Liver (tissue), 8 donors: ENCODE measurements at regions not wholly inside any gene's neighbourhood (a gene's known extent, or its start where the extent isn't known, plus 50 kb on each side); places are given as distances from the start of the nearest gene placed in this dataset.

Experiments used
- DNase-seq: peaks from one replicate; pipeline ENCODE4 v3.0.0-alpha.2; 2017; ENCODE audit warnings: low spot score
- H3K27ac ChIP-seq, 2 donors: one replicate each; pipeline ENCODE4 v1.7.0; 2013; ENCODE audit warnings: inconsistent platforms in 2 of 2, low read length in 2 of 2, control low read depth in 1 of 2, low read depth in 1 of 2, mild to moderate bottlenecking in 1 of 2
- H3K27me3 ChIP-seq, 4 donors: one replicate each; pipeline versions ENCODE4 v1.6.1 to v1.7.0; 2013; ENCODE audit warnings: low read length in 3 of 4, inconsistent platforms in 1 of 4, mild to moderate bottlenecking in 1 of 4, moderate library complexity in 1 of 4; ENCODE audit not compliant: control insufficient read depth in 4 of 4, insufficient read depth in 4 of 4
- H3K36me3 ChIP-seq, 4 donors: one replicate each; pipeline versions ENCODE4 v1.6.1 to v1.7.0; 2013; ENCODE audit warnings: low read length in 3 of 4, mild to moderate bottlenecking in 3 of 4, low read depth in 1 of 4, moderate library complexity in 1 of 4; ENCODE audit not compliant: control insufficient read depth in 4 of 4, insufficient read depth in 3 of 4
- H3K4me1 ChIP-seq, 4 donors: one replicate each; pipeline versions ENCODE4 v1.6.1 to v1.7.0; 2013; ENCODE audit warnings: low read length in 3 of 4, mild to moderate bottlenecking in 3 of 4, moderate library complexity in 1 of 4; ENCODE audit not compliant: control insufficient read depth in 4 of 4, insufficient read depth in 4 of 4
- H3K4me3 ChIP-seq, 3 donors: one replicate each; pipeline versions ENCODE4 v1.6.1 to v1.7.0; 2013; ENCODE audit warnings: low read length in 3 of 3, control low read depth in 1 of 3, low read depth in 1 of 3, mild to moderate bottlenecking in 1 of 3
- H3K9ac ChIP-seq, 2 donors: one replicate each; pipeline ENCODE4 v1.7.0; 2013; ENCODE audit warnings: low read length in 2 of 2, mild to moderate bottlenecking in 2 of 2, moderate library complexity in 2 of 2, control low read depth in 1 of 2, low read depth in 1 of 2
- H3K9me3 ChIP-seq, 4 donors: one replicate each; pipeline versions ENCODE4 v1.6.1 to v1.7.0; 2013; ENCODE audit warnings: low read length in 3 of 4; ENCODE audit not compliant: control insufficient read depth in 4 of 4
- ATF3 ChIP-seq: IDR thresholded peaks from 2 replicates; pipeline ENCODE4 v1.6.1; 2016; ENCODE audit warnings: antibody characterized with exemption
- CTCF ChIP-seq: fragments of 150-350 bp; IDR thresholded peaks from 2 replicates; pipeline ENCODE4 v1.5.1; 2017; ENCODE audit warnings: improper control_type of control experiment, low read depth, low read length; ENCODE audit not compliant: missing input control
- EGR1 ChIP-seq, 2 donors: IDR thresholded peaks; 2 replicates each; pipeline ENCODE4 v1.6.1; 2016 to 2018; ENCODE audit warnings: antibody characterized with exemption in 2 of 2, low read depth in 2 of 2
- FOXA1 ChIP-seq: IDR thresholded peaks from 2 replicates; pipeline ENCODE4 v1.6.1; 2016; ENCODE audit warnings: antibody characterized with exemption
- FOXA2 ChIP-seq: IDR thresholded peaks from 2 replicates; pipeline ENCODE4 v1.6.1; 2016; ENCODE audit warnings: antibody characterized with exemption
- GABPA ChIP-seq, 2 donors: IDR thresholded peaks in 1 of 2; conservative IDR thresholded peaks in 1 of 2; 2 replicates each; pipeline ENCODE4 v1.6.1; 2016; ENCODE audit warnings: antibody characterized with exemption in 2 of 2, mild to moderate bottlenecking in 1 of 2, moderate library complexity in 1 of 2
- HNF4A ChIP-seq, 2 donors: conservative IDR thresholded peaks; 2 replicates each; pipeline ENCODE4 v1.6.1; 2016; ENCODE audit warnings: antibody characterized with exemption in 2 of 2, mild to moderate bottlenecking in 2 of 2
- HNF4G ChIP-seq: IDR thresholded peaks from 2 replicates; pipeline ENCODE4 v1.6.1; 2016; ENCODE audit warnings: antibody characterized with exemption
- JUND ChIP-seq, 2 donors: IDR thresholded peaks; 2 replicates each; pipeline ENCODE4 v1.6.1; 2016; ENCODE audit warnings: antibody characterized with exemption in 2 of 2
- MAX ChIP-seq: IDR thresholded peaks from 2 replicates; pipeline ENCODE4 v1.6.1; 2016; ENCODE audit warnings: antibody characterized with exemption
- NR2F2 ChIP-seq: IDR thresholded peaks from 2 replicates; pipeline ENCODE4 v1.6.1; 2016; ENCODE audit warnings: antibody characterized with exemption
- RAD21 ChIP-seq, 2 donors: IDR thresholded peaks; 2 replicates each; pipeline ENCODE4 v1.6.1; 2016; ENCODE audit warnings: antibody characterized with exemption in 2 of 2, mild to moderate bottlenecking in 2 of 2
- RXRA ChIP-seq, 2 donors: IDR thresholded peaks; 2 replicates each; pipeline ENCODE4 v1.6.1; 2017 to 2018; ENCODE audit warnings: antibody characterized with exemption in 2 of 2, mild to moderate bottlenecking in 1 of 2
- SP1 ChIP-seq: IDR thresholded peaks from 2 replicates; pipeline ENCODE4 v1.6.1; 2018; ENCODE audit warnings: antibody characterized with exemption, mild to moderate bottlenecking
- TAF1 ChIP-seq: conservative IDR thresholded peaks from 2 replicates; pipeline ENCODE4 v1.6.1; 2016; ENCODE audit warnings: antibody characterized with exemption, mild to moderate bottlenecking
- YY1 ChIP-seq: IDR thresholded peaks from 2 replicates; pipeline ENCODE4 v1.6.1; 2016; ENCODE audit warnings: antibody characterized with exemption, mild to moderate bottlenecking
- WGBS: extraction: QIAGEN DNeasy Blood & Tissue Kit; methylation state at CpG from one replicate; pipeline ENCODE4 v1.1.7; 2013; 5-methylcytosine and 5-hydroxymethylcytosine counted together
- TF ChIP-seq, protein P1 (sequence below): IDR thresholded peaks from 2 replicates; pipeline ENCODE4 v1.6.1; 2016; ENCODE audit warnings: antibody characterized with exemption, mild to moderate bottlenecking
- TF ChIP-seq, protein P2 (sequence below): IDR thresholded peaks from 2 replicates; pipeline ENCODE4 v1.6.1; 2016; ENCODE audit warnings: antibody characterized with exemption
- donor health status: healthy.
- donor health status: healthy.
- donor health status: healthy.
- donor health status: healthy.
- donor health status: healthy.

GRCh38 chr22:27450448-27450847 is 351.1 kb downstream of the MN1 start:
- Histone ChIP-seq H3K4me1 (no peaks in the 10 kb centered on the region), H3K9me3 (no peaks in the 10 kb centered on the region), H3K36me3 (no peaks in the 10 kb centered on the region), H3K4me3 (no peak overlapping the region), H3K9ac (no peak overlapping the region), H3K27me3 (no peaks in the 10 kb centered on the region), H3K27ac (no peak overlapping the region)
- no peak for DNase-seq
- TF ChIP-seq, protein P1, sequence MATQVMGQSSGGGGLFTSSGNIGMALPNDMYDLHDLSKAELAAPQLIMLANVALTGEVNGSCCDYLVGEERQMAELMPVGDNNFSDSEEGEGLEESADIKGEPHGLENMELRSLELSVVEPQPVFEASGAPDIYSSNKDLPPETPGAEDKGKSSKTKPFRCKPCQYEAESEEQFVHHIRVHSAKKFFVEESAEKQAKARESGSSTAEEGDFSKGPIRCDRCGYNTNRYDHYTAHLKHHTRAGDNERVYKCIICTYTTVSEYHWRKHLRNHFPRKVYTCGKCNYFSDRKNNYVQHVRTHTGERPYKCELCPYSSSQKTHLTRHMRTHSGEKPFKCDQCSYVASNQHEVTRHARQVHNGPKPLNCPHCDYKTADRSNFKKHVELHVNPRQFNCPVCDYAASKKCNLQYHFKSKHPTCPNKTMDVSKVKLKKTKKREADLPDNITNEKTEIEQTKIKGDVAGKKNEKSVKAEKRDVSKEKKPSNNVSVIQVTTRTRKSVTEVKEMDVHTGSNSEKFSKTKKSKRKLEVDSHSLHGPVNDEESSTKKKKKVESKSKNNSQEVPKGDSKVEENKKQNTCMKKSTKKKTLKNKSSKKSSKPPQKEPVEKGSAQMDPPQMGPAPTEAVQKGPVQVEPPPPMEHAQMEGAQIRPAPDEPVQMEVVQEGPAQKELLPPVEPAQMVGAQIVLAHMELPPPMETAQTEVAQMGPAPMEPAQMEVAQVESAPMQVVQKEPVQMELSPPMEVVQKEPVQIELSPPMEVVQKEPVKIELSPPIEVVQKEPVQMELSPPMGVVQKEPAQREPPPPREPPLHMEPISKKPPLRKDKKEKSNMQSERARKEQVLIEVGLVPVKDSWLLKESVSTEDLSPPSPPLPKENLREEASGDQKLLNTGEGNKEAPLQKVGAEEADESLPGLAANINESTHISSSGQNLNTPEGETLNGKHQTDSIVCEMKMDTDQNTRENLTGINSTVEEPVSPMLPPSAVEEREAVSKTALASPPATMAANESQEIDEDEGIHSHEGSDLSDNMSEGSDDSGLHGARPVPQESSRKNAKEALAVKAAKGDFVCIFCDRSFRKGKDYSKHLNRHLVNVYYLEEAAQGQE, result no peak
- TF ChIP-seq NR2F2 (no peak), HNF4G (no peak), MAX (no peak), GABPA (IDR thresholded peaks at IDR 0.05 in 1 of 2, conservative IDR thresholded peaks at IDR 0.05 in 1 of 2) (no peak), FOXA2 (no peak), HNF4A (conservative IDR thresholded peaks at IDR 0.05) (no peak), RAD21 (IDR thresholded peaks at IDR 0.05) (no peak), RXRA (IDR thresholded peaks at IDR 0.05) (no peak), YY1 (no peak), TAF1 (no peak), CTCF (no peak), SP1 (no peak), FOXA1 (no peak), EGR1 (IDR thresholded peaks at IDR 0.05; ENCODE audit: low read depth in 2 of 2) (no peak), ATF3 (no peak), JUND (IDR thresholded peaks at IDR 0.05) (no peak)
- TF ChIP-seq, protein P2, sequence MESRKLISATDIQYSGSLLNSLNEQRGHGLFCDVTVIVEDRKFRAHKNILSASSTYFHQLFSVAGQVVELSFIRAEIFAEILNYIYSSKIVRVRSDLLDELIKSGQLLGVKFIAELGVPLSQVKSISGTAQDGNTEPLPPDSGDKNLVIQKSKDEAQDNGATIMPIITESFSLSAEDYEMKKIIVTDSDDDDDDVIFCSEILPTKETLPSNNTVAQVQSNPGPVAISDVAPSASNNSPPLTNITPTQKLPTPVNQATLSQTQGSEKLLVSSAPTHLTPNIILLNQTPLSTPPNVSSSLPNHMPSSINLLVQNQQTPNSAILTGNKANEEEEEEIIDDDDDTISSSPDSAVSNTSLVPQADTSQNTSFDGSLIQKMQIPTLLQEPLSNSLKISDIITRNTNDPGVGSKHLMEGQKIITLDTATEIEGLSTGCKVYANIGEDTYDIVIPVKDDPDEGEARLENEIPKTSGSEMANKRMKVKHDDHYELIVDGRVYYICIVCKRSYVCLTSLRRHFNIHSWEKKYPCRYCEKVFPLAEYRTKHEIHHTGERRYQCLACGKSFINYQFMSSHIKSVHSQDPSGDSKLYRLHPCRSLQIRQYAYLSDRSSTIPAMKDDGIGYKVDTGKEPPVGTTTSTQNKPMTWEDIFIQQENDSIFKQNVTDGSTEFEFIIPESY, result no peak

- Histone ChIP-seq H3K9ac (no peak overlapping the region), H3K9me3 (no peaks in the 10 kb centered on the region), H3K27ac (no peak overlapping the region), H3K36me3 (no peaks in the 10 kb centered on the region), H3K4me1 (no peaks in the 10 kb centered on the region), H3K4me3 (no peak overlapping the region), H3K27me3 (no peaks in the 10 kb centered on the region)
- 90% methylated on average over 4 of the region's 4 CpGs for WGBS
- no peak for DNase-seq
- TF ChIP-seq EGR1 (IDR thresholded peaks at IDR 0.05; ENCODE audit: low read depth in 2 of 2), result no peak
- TF ChIP-seq ATF3, result no peak
- no peak for TF ChIP-seq SP1
- TF ChIP-seq GABPA (IDR thresholded peaks at IDR 0.05 in 1 of 2, conservative IDR thresholded peaks at IDR 0.05 in 1 of 2), result no peak
- no peak for TF ChIP-seq RAD21 (IDR thresholded peaks at IDR 0.05)
- no peak for TF ChIP-seq TAF1
- TF ChIP-seq FOXA2, result no peak
- TF ChIP-seq, protein P1, result no peak
- TF ChIP-seq FOXA1, result no peak
- no peak for TF ChIP-seq RXRA (IDR thresholded peaks at IDR 0.05)
- TF ChIP-seq HNF4G, result no peak
- no peak for TF ChIP-seq CTCF
- no peak for TF ChIP-seq HNF4A (conservative IDR thresholded peaks at IDR 0.05)
Measured at GRCh38 chr22:27452245-27452644, 349.3 kb downstream of the MN1 start.
